ENCODE measurements at regions not wholly inside any gene's neighbourhood (a gene's known extent, or its start where the extent isn't known, plus 50 kb on each side); places are given as distances from the start of the nearest gene placed in this dataset.

DNA sequence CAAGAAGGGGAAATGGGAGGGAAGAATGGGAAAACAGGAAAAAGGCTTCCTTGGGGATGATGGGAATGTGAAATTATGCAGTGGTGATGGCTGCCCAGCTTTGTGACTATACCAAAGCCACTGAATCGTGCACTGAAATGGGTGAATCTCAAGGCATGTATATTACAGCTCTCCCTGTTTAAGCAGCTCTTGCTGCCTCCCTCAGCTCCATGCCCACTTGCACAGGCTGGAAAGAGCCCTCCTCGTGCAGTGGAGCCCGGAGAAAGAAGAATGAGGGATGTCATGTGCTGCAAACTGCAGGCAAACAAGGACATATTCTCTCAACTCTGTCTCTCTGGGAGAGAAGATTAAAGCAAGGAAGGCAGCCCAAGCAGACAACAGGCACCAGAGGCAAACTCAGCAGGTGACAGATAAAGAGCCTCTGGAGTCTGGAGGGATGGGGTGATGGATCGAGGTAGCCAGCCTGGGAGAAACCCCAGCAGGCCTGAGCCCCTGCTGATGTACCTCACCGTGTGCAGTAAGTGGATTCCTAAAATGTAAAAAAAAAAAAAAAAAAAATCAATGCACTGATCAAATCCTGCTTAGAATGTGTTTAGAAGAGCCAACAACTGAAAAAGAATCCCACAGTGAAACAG lies 62.4 kb upstream of the SLC66A3 start:
- Mint-ChIP-seq H3K9me3 (no peaks in the 10 kb centered on the region), H3K4me1 (peaks cover 19% of the 10 kb centered on the region), H3K4me3 (no peak overlapping the region), H3K36me3 (no peaks in the 10 kb centered on the region), H3K27ac (peak overlapping the region; percentile 9), H3K27me3 (ENCODE audit: insufficient read depth, low read depth) (peaks cover 14% of the 10 kb centered on the region)
- H3K27ac ChIP-seq, result no peak overlapping the region
- H3K9ac ChIP-seq, result no peak overlapping the region
- H4K20me1 ChIP-seq (ENCODE audit: low read depth), result no peaks in the 10 kb centered on the region
- H3K9me3 ChIP-seq (ENCODE audit: low read depth), result no peaks in the 10 kb centered on the region
- TF ChIP-seq, protein P1, sequence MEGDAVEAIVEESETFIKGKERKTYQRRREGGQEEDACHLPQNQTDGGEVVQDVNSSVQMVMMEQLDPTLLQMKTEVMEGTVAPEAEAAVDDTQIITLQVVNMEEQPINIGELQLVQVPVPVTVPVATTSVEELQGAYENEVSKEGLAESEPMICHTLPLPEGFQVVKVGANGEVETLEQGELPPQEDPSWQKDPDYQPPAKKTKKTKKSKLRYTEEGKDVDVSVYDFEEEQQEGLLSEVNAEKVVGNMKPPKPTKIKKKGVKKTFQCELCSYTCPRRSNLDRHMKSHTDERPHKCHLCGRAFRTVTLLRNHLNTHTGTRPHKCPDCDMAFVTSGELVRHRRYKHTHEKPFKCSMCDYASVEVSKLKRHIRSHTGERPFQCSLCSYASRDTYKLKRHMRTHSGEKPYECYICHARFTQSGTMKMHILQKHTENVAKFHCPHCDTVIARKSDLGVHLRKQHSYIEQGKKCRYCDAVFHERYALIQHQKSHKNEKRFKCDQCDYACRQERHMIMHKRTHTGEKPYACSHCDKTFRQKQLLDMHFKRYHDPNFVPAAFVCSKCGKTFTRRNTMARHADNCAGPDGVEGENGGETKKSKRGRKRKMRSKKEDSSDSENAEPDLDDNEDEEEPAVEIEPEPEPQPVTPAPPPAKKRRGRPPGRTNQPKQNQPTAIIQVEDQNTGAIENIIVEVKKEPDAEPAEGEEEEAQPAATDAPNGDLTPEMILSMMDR (IDR thresholded peaks at IDR 0.05), result no peak
- TF ChIP-seq EZH2 (IDR thresholded peaks at IDR 0.05) (no peak), EZH2phosphoT487 (IDR thresholded peaks at IDR 0.05) (no peak)
- H3F3A ChIP-seq (ENCODE audit: low read depth), result peaks cover 28% of the 10 kb centered on the region
- H3K4me3 ChIP-seq, result no peak overlapping the region
- H3K27me3 ChIP-seq, result no peaks in the 10 kb centered on the region
- peak overlapping the region; percentile 93 for H2AFZ ChIP-seq (replicated peaks)
- no peaks in the 10 kb centered on the region for H3K79me2 ChIP-seq (ENCODE audit: low read depth)
- H3K4me2 ChIP-seq, result no peak overlapping the region
- no peaks in the 10 kb centered on the region for H3K36me3 ChIP-seq
- no peak for DNase-seq (ENCODE audit: low spot score)
- H3K4me1 ChIP-seq, result peaks cover 14% of the 10 kb centered on the region

DNA sequence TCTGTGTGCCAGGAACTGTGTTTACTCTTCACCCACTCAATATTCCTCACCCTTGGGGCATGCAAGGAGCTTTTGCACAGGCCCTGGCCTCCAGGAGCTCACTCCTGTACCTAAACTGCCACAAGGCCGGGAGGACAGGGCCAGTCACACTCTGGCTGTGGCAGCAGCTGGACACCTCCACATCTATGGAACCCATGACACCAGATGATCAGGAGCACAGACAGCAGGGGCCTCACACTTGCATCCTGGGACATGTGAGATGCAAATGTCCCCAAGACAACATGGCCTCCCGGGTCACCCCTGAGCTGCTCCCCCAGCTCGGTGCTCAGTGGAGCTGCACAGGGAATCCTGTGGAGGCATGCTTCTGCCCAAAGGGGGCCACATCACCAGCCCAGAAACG lies 61.8 kb upstream of the SLC66A3 start:
- Mint-ChIP-seq H3K27ac (no peak overlapping the region), H3K4me3 (no peak overlapping the region), H3K4me1 (peaks cover 19% of the 10 kb centered on the region), H3K27me3 (ENCODE audit: insufficient read depth, low read depth) (peaks cover 14% of the 10 kb centered on the region), H3K36me3 (no peaks in the 10 kb centered on the region), H3K9me3 (no peaks in the 10 kb centered on the region)
- Histone ChIP-seq H3K36me3 (no peaks in the 10 kb centered on the region), H3K79me2 (ENCODE audit: low read depth) (no peaks in the 10 kb centered on the region), H3K27ac (no peak overlapping the region), H3K4me2 (no peak overlapping the region), H3F3A (ENCODE audit: low read depth) (peaks cover 28% of the 10 kb centered on the region), H4K20me1 (ENCODE audit: low read depth) (no peaks in the 10 kb centered on the region), H2AFZ (replicated peaks) (peak overlapping the region; percentile 57), H3K9ac (no peak overlapping the region), H3K4me3 (no peak overlapping the region), H3K4me1 (peaks cover 14% of the 10 kb centered on the region), H3K9me3 (ENCODE audit: low read depth) (no peaks in the 10 kb centered on the region), H3K27me3 (no peaks in the 10 kb centered on the region)
- no peak for DNase-seq (ENCODE audit: low spot score)
- TF ChIP-seq, protein P1 (IDR thresholded peaks at IDR 0.05), result no peak
- TF ChIP-seq EZH2 (IDR thresholded peaks at IDR 0.05) (no peak), EZH2phosphoT487 (IDR thresholded peaks at IDR 0.05) (no peak)

DNA sequence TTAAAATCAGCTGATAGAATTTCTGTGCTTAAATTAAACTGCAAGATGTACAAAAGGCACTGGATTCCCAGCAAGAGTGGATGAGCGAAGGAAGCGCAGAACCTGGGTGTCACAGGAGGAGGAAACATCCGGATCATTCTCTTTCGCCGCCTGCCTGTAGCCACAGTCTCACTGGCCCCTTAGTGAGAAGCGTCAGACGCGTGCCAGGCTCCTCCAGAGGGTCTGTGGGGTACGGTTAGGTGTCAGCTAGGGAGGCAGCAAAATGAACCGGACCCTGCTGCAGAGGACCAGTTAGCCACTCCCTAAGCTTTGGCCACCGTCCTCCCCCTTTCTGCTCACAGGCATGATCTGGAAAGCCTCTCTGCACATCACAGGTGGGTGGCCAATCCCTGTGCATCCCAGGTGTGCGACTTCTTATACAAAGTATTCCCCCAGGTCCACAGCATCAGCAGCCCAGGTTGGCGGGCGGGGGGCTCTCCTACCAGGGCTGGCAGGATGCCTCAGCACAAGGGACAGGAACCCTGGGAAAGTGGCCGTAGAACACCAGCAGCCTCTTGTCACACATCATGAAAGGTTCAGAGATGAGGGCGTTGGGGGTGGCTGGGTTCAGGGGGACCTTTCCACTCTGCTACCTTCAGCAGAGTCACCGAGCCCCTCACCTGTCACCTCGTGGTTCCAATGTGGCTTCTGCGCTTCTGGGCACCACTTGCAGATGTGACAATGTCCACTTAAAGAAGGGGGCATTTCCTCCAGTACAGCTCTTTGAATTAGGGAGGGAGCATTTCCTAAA lies 61.1 kb upstream of the SLC66A3 start:
- H3K4me2 ChIP-seq, result no peak overlapping the region
- H3K36me3 ChIP-seq, result no peaks in the 10 kb centered on the region
- no peaks in the 10 kb centered on the region for H3K9me3 ChIP-seq (ENCODE audit: low read depth)
- peaks cover 28% of the 10 kb centered on the region for H3F3A ChIP-seq (ENCODE audit: low read depth)
- H3K9me3 Mint-ChIP-seq, result no peaks in the 10 kb centered on the region
- no peak overlapping the region for H3K9ac ChIP-seq
- no peak overlapping the region for H3K27ac ChIP-seq
- H3K27me3 Mint-ChIP-seq (ENCODE audit: insufficient read depth, low read depth), result peaks cover 10% of the 10 kb centered on the region
- peaks cover 14% of the 10 kb centered on the region for H3K4me1 ChIP-seq
- H3K4me1 Mint-ChIP-seq, result peaks cover 19% of the 10 kb centered on the region
- H3K27me3 ChIP-seq, result no peaks in the 10 kb centered on the region
- peak overlapping the region; percentile 57 for H2AFZ ChIP-seq (replicated peaks)
- no peak for DNase-seq (ENCODE audit: low spot score)
- no peak overlapping the region for H3K4me3 Mint-ChIP-seq
- H3K4me3 ChIP-seq, result no peak overlapping the region
- TF ChIP-seq, protein P1 (IDR thresholded peaks at IDR 0.05), result no peak
- TF ChIP-seq EZH2 (IDR thresholded peaks at IDR 0.05) (no peak), EZH2phosphoT487 (IDR thresholded peaks at IDR 0.05) (no peak)
- H3K79me2 ChIP-seq (ENCODE audit: low read depth), result no peaks in the 10 kb centered on the region
- no peak overlapping the region for H3K27ac Mint-ChIP-seq
- H4K20me1 ChIP-seq (ENCODE audit: low read depth), result no peaks in the 10 kb centered on the region
- no peaks in the 10 kb centered on the region for H3K36me3 Mint-ChIP-seq

Data from neural progenitor cell (in vitro differentiated cells).